ENCODE measurements at regions not wholly inside any gene's neighbourhood (a gene's known extent, or its start where the extent isn't known, plus 50 kb on each side); places are given as distances from the start of the nearest gene placed in this dataset.

DNA sequence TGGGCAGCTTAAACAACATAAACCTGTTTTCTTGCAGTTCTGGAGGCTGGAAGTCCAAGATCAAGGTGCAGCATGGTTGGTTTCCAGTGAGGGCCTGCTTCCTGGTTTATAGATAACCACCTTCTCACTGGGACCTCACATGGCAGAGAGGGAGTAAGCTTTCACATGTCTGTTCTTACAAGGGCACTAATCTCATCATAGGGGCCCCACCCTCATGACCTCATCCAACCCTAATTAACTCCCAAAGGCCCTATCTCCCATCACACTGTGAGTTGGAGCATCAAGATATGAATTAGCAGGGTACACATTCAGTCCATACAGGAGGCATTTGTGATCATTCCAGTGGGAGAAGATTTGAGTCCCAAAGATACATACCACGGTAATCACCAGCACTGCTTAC is 50.5 kb upstream of the GRIN2A start:
- ATAC-seq: no peak
- WGBS (ENCODE audit: insufficient coverage, low coverage, low lambda C conversion rate, missing lambda C conversion rate): 40% methylated on average over 1 of the region's 1 CpG

DNA sequence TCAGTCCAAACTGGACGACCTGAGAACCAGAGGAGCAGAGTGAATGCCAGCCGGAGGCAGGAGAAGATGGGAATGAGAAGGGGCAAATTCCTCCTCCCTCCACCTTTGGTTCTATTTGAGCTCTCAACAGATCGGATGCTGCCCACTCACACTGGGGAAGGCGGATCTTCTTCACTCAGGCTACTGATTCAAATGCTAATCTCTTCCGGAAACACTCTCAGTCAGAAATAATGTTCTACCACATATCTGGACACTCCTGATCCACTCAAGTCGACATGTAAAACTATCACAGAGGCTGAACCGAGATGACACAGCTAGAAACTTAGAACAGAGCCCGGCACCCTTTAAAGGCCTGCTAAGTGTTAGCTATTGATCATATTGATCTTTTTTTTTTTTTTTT is 57.4 kb upstream of the GRIN2A start:
- DNase-seq (no peak), ATAC-seq (no peak)
- Histone ChIP-seq H3K4me1 (no peaks in the 10 kb centered on the region), H3K36me3 (no peaks in the 10 kb centered on the region), H3K27ac (no peak overlapping the region), H3K27me3 (no peaks in the 10 kb centered on the region), H3K9me3 (no peaks in the 10 kb centered on the region), H3K4me3 (no peak overlapping the region)
- intact Hi-C loops (cut with DNase I): no loop called here
- TF ChIP-seq POLR2A (IDR thresholded peaks at IDR 0.05): no peak
- TF ChIP-seq, protein P1, sequence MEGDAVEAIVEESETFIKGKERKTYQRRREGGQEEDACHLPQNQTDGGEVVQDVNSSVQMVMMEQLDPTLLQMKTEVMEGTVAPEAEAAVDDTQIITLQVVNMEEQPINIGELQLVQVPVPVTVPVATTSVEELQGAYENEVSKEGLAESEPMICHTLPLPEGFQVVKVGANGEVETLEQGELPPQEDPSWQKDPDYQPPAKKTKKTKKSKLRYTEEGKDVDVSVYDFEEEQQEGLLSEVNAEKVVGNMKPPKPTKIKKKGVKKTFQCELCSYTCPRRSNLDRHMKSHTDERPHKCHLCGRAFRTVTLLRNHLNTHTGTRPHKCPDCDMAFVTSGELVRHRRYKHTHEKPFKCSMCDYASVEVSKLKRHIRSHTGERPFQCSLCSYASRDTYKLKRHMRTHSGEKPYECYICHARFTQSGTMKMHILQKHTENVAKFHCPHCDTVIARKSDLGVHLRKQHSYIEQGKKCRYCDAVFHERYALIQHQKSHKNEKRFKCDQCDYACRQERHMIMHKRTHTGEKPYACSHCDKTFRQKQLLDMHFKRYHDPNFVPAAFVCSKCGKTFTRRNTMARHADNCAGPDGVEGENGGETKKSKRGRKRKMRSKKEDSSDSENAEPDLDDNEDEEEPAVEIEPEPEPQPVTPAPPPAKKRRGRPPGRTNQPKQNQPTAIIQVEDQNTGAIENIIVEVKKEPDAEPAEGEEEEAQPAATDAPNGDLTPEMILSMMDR (IDR thresholded peaks at IDR 0.05): no peak
- WGBS (ENCODE audit: insufficient coverage, low coverage, low lambda C conversion rate, missing lambda C conversion rate): 38% methylated on average over 6 of the region's 8 CpGs

More for the DNA sequence above, 50.5 kb upstream of the GRIN2A start:
- Histone ChIP-seq H3K9me3 (no peaks in the 10 kb centered on the region), H3K4me1 (no peaks in the 10 kb centered on the region), H3K36me3 (no peaks in the 10 kb centered on the region), H3K4me3 (no peak overlapping the region), H3K27me3 (no peaks in the 10 kb centered on the region), H3K27ac (no peak overlapping the region)
- intact Hi-C loops (cut with DNase I): no loop called here
- no peak for TF ChIP-seq POLR2A (IDR thresholded peaks at IDR 0.05)
- TF ChIP-seq, protein P1 (IDR thresholded peaks at IDR 0.05): no peak
- DNase-seq: no peak

DNA sequence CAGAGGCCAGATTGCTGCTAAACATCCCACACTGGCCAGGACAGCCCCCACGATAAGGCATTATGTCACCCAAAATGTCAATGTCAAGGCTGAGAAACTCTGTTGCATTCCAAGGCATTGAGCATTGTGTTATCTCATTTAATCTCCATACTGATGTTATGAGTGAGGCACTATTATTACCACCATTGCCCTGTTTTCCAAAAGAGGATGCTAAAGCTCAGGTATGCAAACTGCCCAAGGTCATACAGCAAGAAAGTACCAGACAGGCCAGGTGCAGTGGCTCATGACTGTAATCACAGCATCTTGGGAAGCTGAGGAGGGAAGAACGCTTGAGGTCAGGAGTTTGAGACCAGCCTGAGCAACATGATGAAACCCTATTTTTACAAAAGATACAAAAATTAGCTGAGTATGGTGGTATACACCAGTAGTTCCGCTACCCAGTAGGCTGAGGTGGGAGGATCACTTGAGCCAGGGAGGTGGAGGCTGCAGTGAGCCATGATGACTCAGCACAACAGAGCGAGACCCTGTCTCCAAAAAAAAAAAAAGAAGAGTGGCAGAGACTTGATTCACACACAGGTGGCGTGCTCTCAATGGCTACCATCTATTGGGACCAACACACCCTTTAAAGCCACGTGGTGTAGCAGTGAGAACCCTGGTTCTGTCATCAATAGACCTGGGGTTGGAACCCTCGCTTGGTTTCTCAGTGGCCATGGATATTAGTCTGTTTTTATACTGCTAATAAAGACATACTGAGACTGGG is 58.8 kb upstream of the GRIN2A start:
- DNase-seq (no peak), ATAC-seq (no peak)
- Histone ChIP-seq H3K27me3 (no peaks in the 10 kb centered on the region), H3K4me3 (no peak overlapping the region), H3K36me3 (no peaks in the 10 kb centered on the region), H3K9me3 (no peaks in the 10 kb centered on the region), H3K4me1 (no peaks in the 10 kb centered on the region), H3K27ac (no peak overlapping the region)
- 76% methylated on average over 5 of the region's 7 CpGs for WGBS (ENCODE audit: insufficient coverage, low coverage, low lambda C conversion rate, missing lambda C conversion rate)
- TF ChIP-seq, protein P1 (IDR thresholded peaks at IDR 0.05): no peak
- no peak for TF ChIP-seq POLR2A (IDR thresholded peaks at IDR 0.05)
- intact Hi-C loops (cut with DNase I): no loop called here

DNA sequence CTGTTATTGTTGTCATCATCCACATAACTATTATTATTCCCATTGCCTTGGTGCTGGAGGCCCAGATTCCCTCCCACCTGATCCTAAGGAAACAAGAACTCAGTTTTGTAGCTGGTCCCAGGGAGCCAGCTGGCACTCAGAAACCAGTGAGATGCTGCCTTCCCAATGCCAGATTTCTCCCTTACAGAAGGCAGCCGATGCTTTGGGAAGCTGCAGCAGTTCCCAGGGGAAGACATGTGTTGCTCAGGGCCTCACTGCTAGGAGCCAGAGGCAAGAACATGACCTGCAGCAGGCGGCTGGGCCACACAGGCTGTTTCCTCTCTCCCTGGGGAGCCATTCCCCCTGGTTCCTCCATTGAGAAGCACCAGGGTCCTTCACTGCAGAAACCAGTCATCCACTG is 59.9 kb upstream of the GRIN2A start:
- Histone ChIP-seq H3K4me1 (no peaks in the 10 kb centered on the region), H3K36me3 (no peaks in the 10 kb centered on the region), H3K4me3 (no peak overlapping the region), H3K27me3 (no peaks in the 10 kb centered on the region), H3K27ac (no peak overlapping the region), H3K9me3 (no peaks in the 10 kb centered on the region)
- ATAC-seq (no peak), DNase-seq (no peak)
- WGBS (ENCODE audit: insufficient coverage, low coverage, low lambda C conversion rate, missing lambda C conversion rate): no CpG with 5 or more reads among the region's 2 CpGs
- intact Hi-C loops (cut with DNase I): no loop called here
- TF ChIP-seq, protein P1 (IDR thresholded peaks at IDR 0.05): no peak
- TF ChIP-seq POLR2A (IDR thresholded peaks at IDR 0.05): no peak
